Hepatocyte (in vitro differentiated cells): ENCODE measurements at regions not wholly inside any gene's neighbourhood (a gene's known extent, or its start where the extent isn't known, plus 50 kb on each side); places are given as distances from the start of the nearest gene placed in this dataset.

Experiments
- DNase-seq: peaks from one replicate; pipeline ENCODE4 v3.0.0-alpha.2; 2016; ENCODE audit warnings: low spot score
- H2AFZ ChIP-seq: fragments of 200-600 bp; sonication (generic); 2 replicates; pipeline ENCODE4 v1.6.0; 2016; ENCODE audit warnings: antibody characterized with exemption, mild to moderate bottlenecking
- H3K27ac ChIP-seq: fragments of 200-600 bp; sonication (generic); 2 replicates; pipeline ENCODE4 v1.5.1; 2016; ENCODE audit warnings: mild to moderate bottlenecking
- H3K27me3 ChIP-seq: fragments of 200-600 bp; sonication (generic); 2 replicates; pipeline ENCODE4 v1.6.1; 2016
- H3K36me3 ChIP-seq: fragments of 200-600 bp; sonication (generic); replicated peaks from 2 replicates; pipeline ENCODE4 v1.5.1; 2016; ENCODE audit warnings: low read depth; ENCODE audit not compliant: insufficient read depth
- H3K4me1 ChIP-seq: fragments of 200-600 bp; sonication (generic); 2 replicates; pipeline ENCODE4 v1.5.1; 2016; ENCODE audit warnings: mild to moderate bottlenecking, moderate library complexity; ENCODE audit not compliant: insufficient read depth
- H3K4me2 ChIP-seq: fragments of 200-600 bp; sonication (generic); 2 replicates; pipeline ENCODE4 v1.6.0; 2016
- H3K4me3 ChIP-seq: fragments of 200-600 bp; sonication (generic); 2 replicates; pipeline ENCODE4 v1.5.1; 2016; ENCODE audit warnings: mild to moderate bottlenecking
- H3K79me2 ChIP-seq: fragments of 200-600 bp; sonication (generic); 2 replicates; pipeline ENCODE4 v1.6.0; 2017; ENCODE audit warnings: mild to moderate bottlenecking
- H3K9me2 ChIP-seq: fragments of 200-600 bp; sonication (generic); replicated peaks from 2 replicates; pipeline ENCODE4 v1.6.0; 2017; ENCODE audit warnings: mild to moderate bottlenecking; ENCODE audit not compliant: insufficient read depth
- H3K9me3 ChIP-seq: fragments of 200-600 bp; sonication (generic); 2 replicates; pipeline ENCODE4 v1.5.1; 2016; ENCODE audit warnings: low read depth, mild to moderate bottlenecking
- H4K20me1 ChIP-seq: fragments of 200-600 bp; sonication (generic); 2 replicates; pipeline ENCODE4 v1.6.0; 2016; ENCODE audit warnings: mild to moderate bottlenecking; ENCODE audit not compliant: insufficient read depth, poor library complexity, severe bottlenecking
- CTCF ChIP-seq: fragments of 200-600 bp; sonication (generic); IDR thresholded peaks from 2 replicates; pipeline ENCODE4 v1.5.1; 2016; ENCODE audit warnings: antibody characterized with exemption, mild to moderate bottlenecking; ENCODE audit not compliant: poor library complexity
- EZH2 ChIP-seq: fragments of 200-600 bp; sonication (generic); IDR thresholded peaks from 2 replicates; pipeline ENCODE4 v1.6.1; 2016; ENCODE audit warnings: antibody characterized with exemption, mild to moderate bottlenecking, borderline replicate concordance
- EZH2phosphoT487 ChIP-seq: fragments of 200-600 bp; sonication (generic); IDR thresholded peaks from one replicate; pipeline ENCODE4 v1.6.1; 2018; ENCODE audit warnings: antibody characterized with exemption, mild to moderate bottlenecking, low read depth, moderate library complexity; ENCODE audit not compliant: unreplicated experiment, severe bottlenecking
- WGBS: methylation state at CpG from one replicate; pipeline ENCODE4 v1.1.6; 2016; ENCODE audit warnings: low lambda C conversion rate; ENCODE audit errors: missing lambda C conversion rate; 5-methylcytosine and 5-hydroxymethylcytosine counted together

- H3K79me2 ChIP-seq, result no peaks in the 10 kb centered on the region
- no peaks in the 10 kb centered on the region for H3K27me3 ChIP-seq
- H3K9me2 ChIP-seq, result no peaks in the 10 kb centered on the region
- WGBS, result 46% methylated on average over 5 of the region's 5 CpGs
- peaks cover 8% of the 10 kb centered on the region for H3K4me1 ChIP-seq
- no peak for DNase-seq
- H3K27ac ChIP-seq, result no peak overlapping the region
- no peak overlapping the region for H2AFZ ChIP-seq
- no peak for TF ChIP-seq EZH2
- TF ChIP-seq CTCF, result no peak
- TF ChIP-seq EZH2phosphoT487, result no peak
- no peaks in the 10 kb centered on the region for H4K20me1 ChIP-seq
- no peak overlapping the region for H3K4me2 ChIP-seq
- H3K36me3 ChIP-seq, result no peaks in the 10 kb centered on the region
- H3K9me3 ChIP-seq, result no peaks in the 10 kb centered on the region
- H3K4me3 ChIP-seq, result no peak overlapping the region
Observed at GRCh38 chr15:39434751-39435238, 146.1 kb upstream of the THBS1 start.

DNA sequence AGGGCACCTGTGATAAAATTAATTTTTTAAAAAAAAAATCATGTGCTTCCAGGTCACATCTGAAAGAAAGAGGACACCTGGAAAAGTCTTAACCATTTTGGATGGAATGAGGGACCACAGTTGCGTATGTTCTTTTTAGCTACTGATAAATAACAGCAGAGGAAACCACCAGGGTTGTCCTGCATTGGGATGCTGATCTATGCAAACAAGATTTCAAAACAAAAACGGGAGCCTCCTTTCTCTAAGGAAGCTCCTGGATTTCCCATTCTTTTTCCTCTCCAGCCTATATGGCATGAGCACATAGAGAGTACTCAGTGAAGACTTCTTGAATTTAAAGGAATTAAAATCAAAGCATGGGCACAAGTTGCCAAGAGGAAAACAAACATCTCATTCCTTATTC is 145.6 kb upstream of the THBS1 start:
- H3K4me3 ChIP-seq, result no peak overlapping the region
- H2AFZ ChIP-seq, result no peak overlapping the region
- H3K4me1 ChIP-seq, result peaks cover 8% of the 10 kb centered on the region
- no peak for DNase-seq
- no peaks in the 10 kb centered on the region for H3K36me3 ChIP-seq
- no peak overlapping the region for H3K27ac ChIP-seq
- no peaks in the 10 kb centered on the region for H3K27me3 ChIP-seq
- TF ChIP-seq CTCF, result no peak
- no peak for TF ChIP-seq EZH2
- TF ChIP-seq EZH2phosphoT487, result no peak
- H3K9me3 ChIP-seq, result no peaks in the 10 kb centered on the region
- H4K20me1 ChIP-seq, result no peaks in the 10 kb centered on the region
- 47% methylated on average over 2 of the region's 2 CpGs for WGBS
- no peaks in the 10 kb centered on the region for H3K9me2 ChIP-seq
- no peak overlapping the region for H3K4me2 ChIP-seq
- no peaks in the 10 kb centered on the region for H3K79me2 ChIP-seq

DNA sequence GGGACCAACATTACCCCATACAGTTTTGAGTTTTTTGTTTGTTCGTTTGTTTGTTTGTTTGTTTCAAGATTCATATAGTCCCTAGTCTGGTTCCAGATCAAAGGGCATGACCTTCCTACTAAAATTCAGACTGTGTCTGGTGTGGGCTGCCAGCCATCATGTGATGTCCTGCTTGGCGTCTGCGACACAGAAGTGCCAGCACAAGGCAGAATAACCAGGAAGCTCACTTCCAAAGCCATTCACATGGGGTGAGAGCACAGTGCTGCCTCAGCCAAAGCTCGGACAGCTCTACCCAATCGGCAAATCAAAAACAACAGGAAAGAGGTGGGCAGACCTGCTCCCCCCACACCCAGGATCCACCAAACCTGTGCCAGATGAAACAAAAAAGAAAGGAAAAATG is 142.6 kb upstream of the THBS1 start:
- DNase-seq, result no peak
- no peak overlapping the region for H3K4me3 ChIP-seq
- H3K4me1 ChIP-seq, result peaks cover 6% of the 10 kb centered on the region
- H3K79me2 ChIP-seq, result no peaks in the 10 kb centered on the region
- H3K27ac ChIP-seq, result no peak overlapping the region
- no peaks in the 10 kb centered on the region for H3K9me2 ChIP-seq
- WGBS, result 74% methylated on average over 5 of the region's 5 CpGs
- H2AFZ ChIP-seq, result no peak overlapping the region
- H3K36me3 ChIP-seq, result no peaks in the 10 kb centered on the region
- no peak overlapping the region for H3K4me2 ChIP-seq
- no peak for TF ChIP-seq EZH2phosphoT487
- no peaks in the 10 kb centered on the region for H3K27me3 ChIP-seq
- H3K9me3 ChIP-seq, result no peaks in the 10 kb centered on the region
- no peaks in the 10 kb centered on the region for H4K20me1 ChIP-seq

- no peak overlapping the region for H3K4me2 ChIP-seq
- H3K27me3 ChIP-seq, result no peaks in the 10 kb centered on the region
- H3K27ac ChIP-seq, result no peak overlapping the region
- H3K79me2 ChIP-seq, result no peaks in the 10 kb centered on the region
- TF ChIP-seq CTCF (peak; percentile 19), EZH2 (no peak)
- H3K4me1 ChIP-seq, result peaks cover 6% of the 10 kb centered on the region
- no peaks in the 10 kb centered on the region for H3K9me3 ChIP-seq
- no peaks in the 10 kb centered on the region for H4K20me1 ChIP-seq
- DNase-seq, result peak; percentile 32
- no peaks in the 10 kb centered on the region for H3K9me2 ChIP-seq
- no peak overlapping the region for H2AFZ ChIP-seq
- WGBS, result 64% methylated on average over 9 of the region's 9 CpGs
- H3K4me3 ChIP-seq, result no peak overlapping the region
- no peaks in the 10 kb centered on the region for H3K36me3 ChIP-seq
Observed at GRCh38 chr15:39438799-39439592, 141.9 kb upstream of the THBS1 start.
